ENCODE measurements at regions not wholly inside any gene's neighbourhood (a gene's known extent, or its start where the extent isn't known, plus 50 kb on each side); places are given as distances from the start of the nearest gene placed in this dataset.
"Not testable (repeated sequence)": the region's sequence is repeated elsewhere in the genome, so short reads cannot be mapped to it uniquely, and the experiment has no call there.

- TF ChIP-seq, protein P1, sequence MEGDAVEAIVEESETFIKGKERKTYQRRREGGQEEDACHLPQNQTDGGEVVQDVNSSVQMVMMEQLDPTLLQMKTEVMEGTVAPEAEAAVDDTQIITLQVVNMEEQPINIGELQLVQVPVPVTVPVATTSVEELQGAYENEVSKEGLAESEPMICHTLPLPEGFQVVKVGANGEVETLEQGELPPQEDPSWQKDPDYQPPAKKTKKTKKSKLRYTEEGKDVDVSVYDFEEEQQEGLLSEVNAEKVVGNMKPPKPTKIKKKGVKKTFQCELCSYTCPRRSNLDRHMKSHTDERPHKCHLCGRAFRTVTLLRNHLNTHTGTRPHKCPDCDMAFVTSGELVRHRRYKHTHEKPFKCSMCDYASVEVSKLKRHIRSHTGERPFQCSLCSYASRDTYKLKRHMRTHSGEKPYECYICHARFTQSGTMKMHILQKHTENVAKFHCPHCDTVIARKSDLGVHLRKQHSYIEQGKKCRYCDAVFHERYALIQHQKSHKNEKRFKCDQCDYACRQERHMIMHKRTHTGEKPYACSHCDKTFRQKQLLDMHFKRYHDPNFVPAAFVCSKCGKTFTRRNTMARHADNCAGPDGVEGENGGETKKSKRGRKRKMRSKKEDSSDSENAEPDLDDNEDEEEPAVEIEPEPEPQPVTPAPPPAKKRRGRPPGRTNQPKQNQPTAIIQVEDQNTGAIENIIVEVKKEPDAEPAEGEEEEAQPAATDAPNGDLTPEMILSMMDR (conservative IDR thresholded peaks at IDR 0.05), result no peak
These were observed 736.6 kb downstream of the TBC1D22A start for GRCh38 chr22:47498969-47499495.

DNA sequence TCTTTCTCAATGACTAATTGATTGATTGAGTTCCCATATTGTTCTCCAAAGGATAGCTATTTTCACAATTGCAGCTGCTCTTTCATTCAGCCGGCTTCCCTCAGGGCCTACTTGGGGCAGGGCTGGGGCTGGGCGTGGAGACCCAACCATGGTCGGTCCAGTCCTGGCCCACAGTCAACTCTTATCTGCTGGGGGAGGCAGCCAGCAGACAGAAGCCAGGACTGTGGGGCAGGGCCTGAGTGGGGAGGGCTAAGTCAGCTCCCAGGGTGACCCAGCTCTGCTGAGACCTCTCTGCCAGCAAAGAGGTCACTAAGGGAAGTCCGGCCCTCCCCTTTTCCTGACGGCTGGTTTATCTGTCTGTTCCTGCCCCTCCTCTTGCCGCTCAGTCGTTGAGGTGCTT lies 735.2 kb downstream of the TBC1D22A start:
- TF ChIP-seq, protein P1 (conservative IDR thresholded peaks at IDR 0.05), result no peak

More at GRCh38 chr22:47498969-47499495, 736.6 kb downstream of the TBC1D22A start:
- H3K27ac ChIP-seq, result no peak overlapping the region

GRCh38 chr22:47495110-47495509 lies 732.7 kb downstream of the TBC1D22A start:
- TF ChIP-seq, protein P1 (conservative IDR thresholded peaks at IDR 0.05), result no peak
- H3K27ac ChIP-seq, result no peak overlapping the region

More for the DNA sequence above, 735.2 kb downstream of the TBC1D22A start:
- H3K27ac ChIP-seq, result no peak overlapping the region

DNA sequence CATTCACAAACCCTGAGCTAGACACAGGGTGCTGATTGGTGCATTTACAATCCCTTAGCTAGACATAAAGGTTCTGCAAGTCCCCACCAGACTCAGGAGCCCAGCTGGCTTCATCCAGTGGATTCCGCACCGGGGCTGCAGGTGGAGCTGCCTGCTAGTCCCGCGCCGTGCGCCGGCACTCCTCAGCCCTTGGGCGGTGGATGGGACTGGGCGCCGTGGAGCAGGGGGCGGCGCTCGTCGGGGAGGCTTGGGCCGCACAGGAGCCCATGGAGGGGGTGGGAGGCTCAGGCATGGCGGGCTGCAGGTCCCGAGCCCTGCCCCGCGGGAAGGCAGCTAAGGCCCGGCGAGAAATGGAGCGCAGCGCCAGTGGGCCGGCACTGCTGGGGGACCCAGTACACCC lies 725.7 kb downstream of the TBC1D22A start:
- not testable (repeated sequence) for H3K27ac ChIP-seq

GRCh38 chr22:47486569-47487312 lies 724.3 kb downstream of the TBC1D22A start:
- no peak overlapping the region for H3K27ac ChIP-seq
- TF ChIP-seq, protein P1 (conservative IDR thresholded peaks at IDR 0.05), result no peak

DNA sequence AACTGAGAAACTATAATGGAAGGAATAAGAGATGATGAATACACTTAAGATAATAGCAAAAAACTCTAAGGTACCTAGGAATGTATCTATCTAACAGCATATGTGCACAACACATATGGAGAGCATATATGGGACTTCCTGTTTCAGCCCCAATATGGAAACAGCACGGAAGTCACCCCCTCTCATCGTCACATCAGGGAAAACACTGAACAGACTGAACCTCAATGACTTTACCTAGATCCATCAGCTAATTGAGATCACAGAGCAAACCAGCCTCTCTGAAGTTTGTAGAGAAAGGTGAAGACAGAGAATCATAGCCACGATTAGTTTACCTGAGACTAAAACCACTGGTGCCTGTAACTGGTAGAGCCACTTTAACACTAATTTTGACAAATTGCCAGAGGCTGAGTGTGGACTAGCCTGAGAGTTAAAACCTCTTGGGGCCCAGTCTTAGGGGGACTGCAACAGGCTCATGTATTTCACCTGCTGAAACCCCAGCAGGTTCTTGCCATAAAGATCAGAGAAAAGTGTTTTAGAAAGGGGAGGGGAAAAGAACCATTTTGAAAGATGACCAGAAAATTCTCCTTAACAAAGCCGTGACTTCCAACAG lies 722.6 kb downstream of the TBC1D22A start:
- TF ChIP-seq, protein P1 (conservative IDR thresholded peaks at IDR 0.05), result no peak
- no peak overlapping the region for H3K27ac ChIP-seq

- no peak overlapping the region for H3K27ac ChIP-seq
- TF ChIP-seq, protein P1 (conservative IDR thresholded peaks at IDR 0.05), result no peak
These were observed 713.8 kb downstream of the TBC1D22A start for GRCh38 chr22:47476231-47476630.

GRCh38 chr22:47474895-47475294 lies 712.4 kb downstream of the TBC1D22A start:
- TF ChIP-seq, protein P1 (conservative IDR thresholded peaks at IDR 0.05), result no peak
- H3K27ac ChIP-seq, result no peak overlapping the region

Data from VCaP (cell line).